Keratinocyte (primary cell): ENCODE measurements at regions not wholly inside any gene's neighbourhood (a gene's known extent, or its start where the extent isn't known, plus 50 kb on each side); places are given as distances from the start of the nearest gene placed in this dataset.

Experiments
- CTCF ChIP-seq, 3 experiments: IDR thresholded peaks in 1 of 3; conservative IDR thresholded peaks in 1 of 3; optimal IDR thresholded peaks in 1 of 3; 2 replicates in 2 of 3; 3 replicates in 1 of 3; pipeline versions ENCODE3 to v1.5.1; 2011; ENCODE audit warnings: low read length in 3 of 3, mild to moderate bottlenecking in 3 of 3, moderate library complexity in 2 of 3, control low read depth in 1 of 3, inconsistent platforms in 1 of 3; ENCODE audit not compliant: insufficient read depth in 2 of 3; ENCODE audit errors: extremely low read depth in 1 of 3
- EZH2 ChIP-seq: IDR thresholded peaks from one replicate; pipeline ENCODE4 v1.6.1; 2012; ENCODE audit warnings: inconsistent platforms, mild to moderate bottlenecking, low read length, moderate library complexity

- peak; percentile 60 to 78 (median 70) for TF ChIP-seq CTCF (optimal IDR thresholded peaks at IDR 0.05 in 1 of 3, IDR thresholded peaks at IDR 0.05 in 1 of 3, conservative IDR thresholded peaks at IDR 0.05 in 1 of 3; ENCODE audit: extremely low read depth in 1 of 3, insufficient read depth in 2 of 3, low read length in 3 of 3)
- no peak for TF ChIP-seq EZH2
These were observed 165.6 kb downstream of the YTHDC2 start for GRCh38 chr5:113678924-113679575.
